Loucy (cell line): ENCODE measurements at regions not wholly inside any gene's neighbourhood (a gene's known extent, or its start where the extent isn't known, plus 50 kb on each side); places are given as distances from the start of the nearest gene placed in this dataset.

Source experiments
- H2AFZ ChIP-seq: fragments of 200-600 bp; sonication (generic); 2 replicates; pipeline ENCODE4 v1.6.0; 2016; ENCODE audit warnings: antibody characterized with exemption, mild to moderate bottlenecking, low read length, moderate library complexity
- H3F3A ChIP-seq: fragments of 200-600 bp; 2 replicates; pipeline ENCODE4 v1.6.0; 2016; ENCODE audit warnings: antibody characterized with exemption, low read depth, mild to moderate bottlenecking
- H3K27me3 ChIP-seq: fragments of 200-600 bp; sonication (generic); 2 replicates; pipeline ENCODE4 v1.6.1; 2014; ENCODE audit warnings: low read length, mild to moderate bottlenecking; ENCODE audit not compliant: insufficient read depth, poor library complexity, severe bottlenecking
- H3K36me3 ChIP-seq: fragments of 200-600 bp; sonication (generic); 2 replicates; pipeline ENCODE4 v1.6.1; 2016; ENCODE audit warnings: low read length; ENCODE audit not compliant: insufficient read depth
- H3K4me1 ChIP-seq: fragments of 200-600 bp; sonication (generic); 2 replicates; pipeline ENCODE4 v1.5.1; 2014; ENCODE audit warnings: low read length, mild to moderate bottlenecking; ENCODE audit not compliant: insufficient read depth, poor library complexity, severe bottlenecking
- H3K4me2 ChIP-seq: fragments of 200-600 bp; sonication (generic); 2 replicates; pipeline ENCODE4 v1.6.0; 2014; ENCODE audit warnings: antibody characterized with exemption, low read length, low read depth, mild to moderate bottlenecking; ENCODE audit not compliant: poor library complexity, severe bottlenecking
- H3K4me3 ChIP-seq: fragments of 200-600 bp; sonication (generic); 2 replicates; pipeline ENCODE4 v1.5.1; 2014; ENCODE audit warnings: low read length, mild to moderate bottlenecking, mixed read lengths; ENCODE audit not compliant: poor library complexity, severe bottlenecking
- H3K79me2 ChIP-seq: fragments of 200-600 bp; sonication (generic); 2 replicates; pipeline ENCODE4 v1.6.1; 2014; ENCODE audit warnings: low read length; ENCODE audit not compliant: insufficient read depth
- H3K9ac ChIP-seq: fragments of 200-600 bp; sonication (generic); 2 replicates; pipeline ENCODE4 v1.6.0; 2014; ENCODE audit warnings: mild to moderate bottlenecking, low read depth, low read length, moderate library complexity; ENCODE audit not compliant: poor library complexity, severe bottlenecking
- H3K9me2 ChIP-seq: fragments of 200-600 bp; sonication (generic); replicated peaks from 2 replicates; pipeline ENCODE4 v1.6.1; 2016; ENCODE audit warnings: low read depth, low read length, mixed read lengths
- H3K9me3 ChIP-seq: fragments of 200-600 bp; sonication (generic); 2 replicates; pipeline ENCODE4 v1.6.1; 2014; ENCODE audit warnings: mild to moderate bottlenecking, antibody characterized with exemption, low read length, low read depth; ENCODE audit not compliant: insufficient read depth
- H4K20me1 ChIP-seq: fragments of 200-600 bp; sonication (generic); 2 replicates; pipeline ENCODE4 v1.6.0; 2014; ENCODE audit warnings: antibody characterized with exemption, low read length, mild to moderate bottlenecking; ENCODE audit not compliant: insufficient read depth, poor library complexity, severe bottlenecking
- EZH2phosphoT487 ChIP-seq: fragments of 200-600 bp; IDR thresholded peaks from 2 replicates; pipeline ENCODE4 v1.6.1; 2018; ENCODE audit warnings: antibody characterized with exemption, mild to moderate bottlenecking, moderate library complexity, borderline replicate concordance
- TF ChIP-seq, protein P1 (sequence below): fragments of 200-600 bp; sonication (generic); conservative IDR thresholded peaks from 2 replicates; pipeline ENCODE4 v1.5.1; 2014; ENCODE audit warnings: mild to moderate bottlenecking, antibody characterized with exemption, low read length

DNA sequence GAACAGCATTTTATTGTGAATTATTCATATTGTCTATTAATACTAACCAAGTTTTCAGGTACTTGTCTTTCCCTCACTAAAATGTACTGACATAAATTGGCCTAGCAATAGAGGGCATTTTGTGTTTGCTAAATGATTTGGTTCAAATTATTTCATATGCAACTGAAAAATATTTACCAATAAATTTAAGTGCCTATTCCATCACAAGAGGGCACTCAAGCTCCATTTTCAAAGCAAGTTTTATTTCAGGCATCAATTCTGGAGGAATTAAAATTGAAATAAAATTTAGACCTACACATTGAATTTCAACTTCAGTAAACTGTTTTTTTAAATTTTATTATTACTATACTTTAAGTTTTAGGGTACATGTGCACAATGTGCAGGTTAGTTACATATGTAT is 114.3 kb upstream of the SYNCRIP start:
- H3K27me3 ChIP-seq, result no peaks in the 10 kb centered on the region
- H3K79me2 ChIP-seq, result no peaks in the 10 kb centered on the region
- no peak overlapping the region for H2AFZ ChIP-seq
- H3K4me2 ChIP-seq, result no peak overlapping the region
- H3K4me1 ChIP-seq, result no peaks in the 10 kb centered on the region
- no peaks in the 10 kb centered on the region for H3F3A ChIP-seq
- H3K4me3 ChIP-seq, result no peak overlapping the region
- no peak for TF ChIP-seq EZH2phosphoT487
- TF ChIP-seq, protein P1, sequence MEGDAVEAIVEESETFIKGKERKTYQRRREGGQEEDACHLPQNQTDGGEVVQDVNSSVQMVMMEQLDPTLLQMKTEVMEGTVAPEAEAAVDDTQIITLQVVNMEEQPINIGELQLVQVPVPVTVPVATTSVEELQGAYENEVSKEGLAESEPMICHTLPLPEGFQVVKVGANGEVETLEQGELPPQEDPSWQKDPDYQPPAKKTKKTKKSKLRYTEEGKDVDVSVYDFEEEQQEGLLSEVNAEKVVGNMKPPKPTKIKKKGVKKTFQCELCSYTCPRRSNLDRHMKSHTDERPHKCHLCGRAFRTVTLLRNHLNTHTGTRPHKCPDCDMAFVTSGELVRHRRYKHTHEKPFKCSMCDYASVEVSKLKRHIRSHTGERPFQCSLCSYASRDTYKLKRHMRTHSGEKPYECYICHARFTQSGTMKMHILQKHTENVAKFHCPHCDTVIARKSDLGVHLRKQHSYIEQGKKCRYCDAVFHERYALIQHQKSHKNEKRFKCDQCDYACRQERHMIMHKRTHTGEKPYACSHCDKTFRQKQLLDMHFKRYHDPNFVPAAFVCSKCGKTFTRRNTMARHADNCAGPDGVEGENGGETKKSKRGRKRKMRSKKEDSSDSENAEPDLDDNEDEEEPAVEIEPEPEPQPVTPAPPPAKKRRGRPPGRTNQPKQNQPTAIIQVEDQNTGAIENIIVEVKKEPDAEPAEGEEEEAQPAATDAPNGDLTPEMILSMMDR, result peak; percentile 70
- H3K9ac ChIP-seq, result no peak overlapping the region
- no peaks in the 10 kb centered on the region for H3K36me3 ChIP-seq
- H3K9me3 ChIP-seq, result no peaks in the 10 kb centered on the region
- H3K9me2 ChIP-seq, result no peaks in the 10 kb centered on the region
- no peaks in the 10 kb centered on the region for H4K20me1 ChIP-seq

DNA sequence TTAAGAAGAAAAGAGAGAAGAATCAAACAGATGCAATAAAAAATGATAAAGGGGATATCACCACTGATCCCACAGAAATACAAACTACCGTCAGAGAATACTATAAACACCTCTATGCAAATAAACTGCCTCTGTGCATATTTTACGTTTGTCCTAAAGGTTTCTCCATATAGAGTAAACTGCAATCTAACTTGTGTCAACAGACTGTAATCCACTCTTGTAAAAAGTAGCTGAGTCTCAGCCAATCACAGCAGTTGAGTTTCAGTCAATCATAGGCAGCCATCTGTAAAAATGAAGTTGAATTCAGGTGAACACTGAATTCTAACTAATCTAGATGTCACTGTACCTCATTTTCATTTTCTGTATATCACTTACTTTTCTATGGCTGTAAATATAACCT is 112.2 kb upstream of the SYNCRIP start:
- Histone ChIP-seq H3F3A (no peaks in the 10 kb centered on the region), H3K4me3 (no peak overlapping the region), H3K9me2 (no peaks in the 10 kb centered on the region), H3K9me3 (no peaks in the 10 kb centered on the region), H3K79me2 (no peaks in the 10 kb centered on the region), H3K4me1 (no peaks in the 10 kb centered on the region), H3K27me3 (no peaks in the 10 kb centered on the region), H4K20me1 (no peaks in the 10 kb centered on the region), H3K4me2 (no peak overlapping the region), H3K9ac (no peak overlapping the region), H2AFZ (no peak overlapping the region), H3K36me3 (no peaks in the 10 kb centered on the region)
- no peak for TF ChIP-seq EZH2phosphoT487
- TF ChIP-seq, protein P1, result no peak

DNA sequence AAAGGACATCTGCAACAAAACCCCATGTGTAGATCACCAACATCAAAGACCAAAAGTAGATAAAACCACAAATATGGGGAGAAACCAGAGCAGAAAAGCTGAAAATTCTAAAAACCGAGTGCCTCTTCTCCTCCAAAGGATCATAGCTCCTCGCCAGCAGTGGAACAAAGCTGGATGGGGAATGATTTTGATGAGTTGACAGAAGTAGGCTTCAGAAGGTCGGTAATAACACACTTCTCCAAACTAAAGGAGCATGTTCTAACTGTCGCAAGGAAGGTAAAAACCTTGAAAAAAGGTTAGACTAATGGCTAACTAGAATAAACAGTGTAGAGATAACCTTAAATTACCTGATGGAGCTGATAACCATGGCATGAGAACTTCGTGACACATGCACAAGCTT is 109.9 kb upstream of the SYNCRIP start:
- no peak overlapping the region for H3K9ac ChIP-seq
- H3K27me3 ChIP-seq, result no peaks in the 10 kb centered on the region
- no peak for TF ChIP-seq EZH2phosphoT487
- TF ChIP-seq, protein P1, result no peak

More for the DNA sequence above, 109.9 kb upstream of the SYNCRIP start:
- Histone ChIP-seq H4K20me1 (no peaks in the 10 kb centered on the region), H3F3A (no peaks in the 10 kb centered on the region), H3K9me3 (no peaks in the 10 kb centered on the region), H3K9me2 (no peaks in the 10 kb centered on the region), H3K4me2 (no peak overlapping the region), H3K4me1 (no peaks in the 10 kb centered on the region), H3K4me3 (no peak overlapping the region), H3K79me2 (no peaks in the 10 kb centered on the region), H2AFZ (no peak overlapping the region), H3K36me3 (no peaks in the 10 kb centered on the region)
